HEK293 (cell line): ENCODE measurements at regions not wholly inside any gene's neighbourhood (a gene's known extent, or its start where the extent isn't known, plus 50 kb on each side); places are given as distances from the start of the nearest gene placed in this dataset.

Source experiments
- CTCF ChIA-PET: fragments of 350-600 bp; formaldehyde crosslinking; extraction: SDS; loops from one replicate; lab custom pipeline; 2021; ENCODE audit warnings: antibody characterized with exemption; lab: Yijun Ruan, JAX
- POLR2A ChIA-PET: fragments of 300-600 bp; formaldehyde crosslinking; extraction: SDS; loops from one replicate; lab custom pipeline; 2020; ENCODE audit warnings: antibody characterized with exemption, inconsistent platforms; lab: Yijun Ruan, JAX
- H3K27ac ChIP-seq: fragments of 200-500 bp; sonication (Bioruptor generic); 2 replicates; pipeline ENCODE4 v1.5.1; 2014; ENCODE audit warnings: low read depth, low read length, control low read depth, inconsistent platforms; ENCODE audit errors: extremely low read depth
- H3K36me3 ChIP-seq, 2 experiments: fragments of 200-500 bp in 1 of 2; sonication (Bioruptor generic) in 1 of 2; 1 replicate in 1 of 2; 2 replicates in 1 of 2; pipeline ENCODE4 v1.5.1; 2014 to 2017; ENCODE audit warnings: inconsistent platforms in 2 of 2, low read length in 2 of 2; ENCODE audit not compliant: control insufficient read depth in 2 of 2, insufficient read depth in 1 of 2
- H3K4me1 ChIP-seq: fragments of 200-500 bp; sonication (Bioruptor generic); 2 replicates; pipeline ENCODE4 v1.5.1; 2014; ENCODE audit warnings: mild to moderate bottlenecking, low read length, inconsistent platforms; ENCODE audit not compliant: control insufficient read depth, insufficient read depth
- H3K4me3 ChIP-seq: 2 replicates; pipeline ENCODE4 v1.5.1; 2011; ENCODE audit warnings: low read depth, mild to moderate bottlenecking, control low read depth, low read length, moderate library complexity
- H3K9me3 ChIP-seq: fragments of 200-500 bp; sonication (Bioruptor generic); 2 replicates; pipeline ENCODE4 v1.5.1; 2014; ENCODE audit warnings: low read depth, low read length, inconsistent platforms; ENCODE audit not compliant: control insufficient read depth, insufficient read depth
- ELK4 ChIP-seq: IDR thresholded peaks from 2 replicates; pipeline ENCODE4 v1.6.1; 2011; ENCODE audit warnings: mild to moderate bottlenecking, low read depth, low read length, borderline replicate concordance
- GLI4 ChIP-seq: fragments of 450-650 bp; formaldehyde crosslinking; IDR thresholded peaks from 2 replicates; pipeline ENCODE4 v1.5.1; 2016; ENCODE audit warnings: missing biosample characterization, missing genetic modification characterization
- GLIS2 ChIP-seq: fragments of 450-650 bp; formaldehyde crosslinking; IDR thresholded peaks from 2 replicates; pipeline ENCODE4 v1.5.1; 2016; ENCODE audit warnings: missing biosample characterization, missing genetic modification characterization
- KLF7 ChIP-seq: fragments of 450-650 bp; formaldehyde crosslinking; IDR thresholded peaks from 2 replicates; pipeline ENCODE4 v1.5.1; 2016; ENCODE audit warnings: missing biosample characterization, missing genetic modification characterization, borderline replicate concordance
- MEIS1 ChIP-seq: sonication (generic); formaldehyde crosslinking; IDR thresholded peaks from 2 replicates; pipeline ENCODE4 v1.8.1; 2022; ENCODE audit warnings: missing genetic modification reagents, mild to moderate bottlenecking, borderline replicate concordance
- SCRT1 ChIP-seq: fragments of 450-650 bp; formaldehyde crosslinking; IDR thresholded peaks from 2 replicates; pipeline ENCODE4 v1.5.1; 2016; ENCODE audit warnings: missing biosample characterization, missing genetic modification characterization, borderline replicate concordance
- TRIM28 ChIP-seq: IDR thresholded peaks from 2 replicates; pipeline ENCODE4 v1.6.1; 2011; ENCODE audit warnings: low read length, control low read depth, borderline replicate concordance
- ZFP3 ChIP-seq: fragments of 450-650 bp; formaldehyde crosslinking; IDR thresholded peaks from 2 replicates; pipeline ENCODE4 v1.5.1; 2016; ENCODE audit warnings: low read depth, missing biosample characterization, missing genetic modification characterization
- ZNF132 ChIP-seq: fragments of 450-650 bp; formaldehyde crosslinking; IDR thresholded peaks from 2 replicates; pipeline ENCODE4 v1.5.1; 2017; ENCODE audit warnings: missing biosample characterization, missing genetic modification characterization, borderline replicate concordance
- ZNF324 ChIP-seq: fragments of 450-650 bp; formaldehyde crosslinking; IDR thresholded peaks from 2 replicates; pipeline ENCODE4 v1.5.1; 2016; ENCODE audit warnings: missing biosample characterization, missing genetic modification characterization
- ZNF350 ChIP-seq: fragments of 450-650 bp; formaldehyde crosslinking; IDR thresholded peaks from 2 replicates; pipeline ENCODE4 v1.5.0; 2017; ENCODE audit warnings: missing biosample characterization, mild to moderate bottlenecking, missing genetic modification characterization
- ZNF391 ChIP-seq: fragments of 450-650 bp; formaldehyde crosslinking; IDR thresholded peaks from 2 replicates; pipeline ENCODE4 v1.5.1; 2016; ENCODE audit warnings: low read depth, missing biosample characterization, missing genetic modification characterization, borderline replicate concordance
- ZNF394 ChIP-seq: fragments of 450-650 bp; formaldehyde crosslinking; IDR thresholded peaks from 2 replicates; pipeline ENCODE4 v1.5.1; 2016; ENCODE audit warnings: missing biosample characterization, missing genetic modification characterization, mild to moderate bottlenecking, moderate library complexity, borderline replicate concordance
- ZNF404 ChIP-seq: fragments of 450-650 bp; formaldehyde crosslinking; IDR thresholded peaks from 2 replicates; pipeline ENCODE4 v1.5.1; 2017; ENCODE audit warnings: missing biosample characterization, missing genetic modification characterization
- ZNF416 ChIP-seq: fragments of 450-650 bp; formaldehyde crosslinking; IDR thresholded peaks from 2 replicates; pipeline ENCODE4 v1.5.1; 2016; ENCODE audit warnings: missing biosample characterization, missing genetic modification characterization
- ZNF423 ChIP-seq: fragments of 450-650 bp; formaldehyde crosslinking; IDR thresholded peaks from 2 replicates; pipeline ENCODE4 v1.5.1; 2016; ENCODE audit warnings: missing biosample characterization, missing genetic modification characterization
- ZNF488 ChIP-seq: fragments of 450-650 bp; formaldehyde crosslinking; IDR thresholded peaks from 2 replicates; pipeline ENCODE4 v1.5.1; 2016; ENCODE audit warnings: missing biosample characterization, missing genetic modification characterization
- ZNF529 ChIP-seq: fragments of 450-650 bp; formaldehyde crosslinking; IDR thresholded peaks from 2 replicates; pipeline ENCODE4 v1.5.1; 2017; ENCODE audit warnings: missing genetic modification characterization, missing biosample characterization; ENCODE audit not compliant: insufficient replicate concordance
- ZNF530 ChIP-seq: fragments of 450-650 bp; formaldehyde crosslinking; IDR thresholded peaks from 2 replicates; pipeline ENCODE4 v1.5.1; 2016; ENCODE audit warnings: low read depth, missing biosample characterization, missing genetic modification characterization
- ZNF549 ChIP-seq: fragments of 450-650 bp; IDR thresholded peaks from 2 replicates; pipeline ENCODE4 v1.5.1; 2018; ENCODE audit warnings: missing biosample characterization, missing genetic modification characterization, mild to moderate bottlenecking, inconsistent platforms, moderate library complexity
- ZNF571 ChIP-seq: fragments of 450-650 bp; formaldehyde crosslinking; IDR thresholded peaks from 2 replicates; pipeline ENCODE4 v1.5.0; 2017; ENCODE audit warnings: missing biosample characterization, missing genetic modification characterization
- ZNF791 ChIP-seq: fragments of 450-650 bp; formaldehyde crosslinking; IDR thresholded peaks from 2 replicates; pipeline ENCODE4 v1.5.1; 2016; ENCODE audit warnings: missing biosample characterization, missing genetic modification characterization
- ZNF792 ChIP-seq: fragments of 450-650 bp; formaldehyde crosslinking; IDR thresholded peaks from 2 replicates; pipeline ENCODE4 v1.5.1; 2016; ENCODE audit warnings: missing biosample characterization, missing genetic modification characterization
- ZSCAN16 ChIP-seq: fragments of 450-650 bp; formaldehyde crosslinking; IDR thresholded peaks from 2 replicates; pipeline ENCODE4 v1.5.1; 2016; ENCODE audit warnings: missing biosample characterization, missing genetic modification characterization
- ZSCAN30 ChIP-seq: fragments of 450-650 bp; IDR thresholded peaks from 2 replicates; pipeline ENCODE4 v1.5.1; 2018; ENCODE audit warnings: missing biosample characterization, mild to moderate bottlenecking, missing genetic modification characterization, moderate library complexity
- TF ChIP-seq, protein P1 (sequence below): fragments of 450-650 bp; formaldehyde crosslinking; IDR thresholded peaks from 2 replicates; pipeline ENCODE4 v1.5.1; 2016; ENCODE audit warnings: missing biosample characterization, missing genetic modification characterization
- TF ChIP-seq, protein P2 (sequence below): fragments of 450-650 bp; formaldehyde crosslinking; IDR thresholded peaks from 2 replicates; pipeline ENCODE4 v1.5.1; 2016; ENCODE audit warnings: missing biosample characterization, missing genetic modification characterization

- no peaks in the 10 kb centered on the region for H3K36me3 ChIP-seq
- no peaks in the 10 kb centered on the region for H3K4me1 ChIP-seq
- CTCF ChIA-PET = no interaction called here
- H3K4me3 ChIP-seq = no peak overlapping the region
- no peak for TF ChIP-seq ZSCAN16
- TF ChIP-seq ELK4 = no peak
- TF ChIP-seq ZNF529 (tag by site-specific recombination) = no peak
- TF ChIP-seq, protein P1, sequence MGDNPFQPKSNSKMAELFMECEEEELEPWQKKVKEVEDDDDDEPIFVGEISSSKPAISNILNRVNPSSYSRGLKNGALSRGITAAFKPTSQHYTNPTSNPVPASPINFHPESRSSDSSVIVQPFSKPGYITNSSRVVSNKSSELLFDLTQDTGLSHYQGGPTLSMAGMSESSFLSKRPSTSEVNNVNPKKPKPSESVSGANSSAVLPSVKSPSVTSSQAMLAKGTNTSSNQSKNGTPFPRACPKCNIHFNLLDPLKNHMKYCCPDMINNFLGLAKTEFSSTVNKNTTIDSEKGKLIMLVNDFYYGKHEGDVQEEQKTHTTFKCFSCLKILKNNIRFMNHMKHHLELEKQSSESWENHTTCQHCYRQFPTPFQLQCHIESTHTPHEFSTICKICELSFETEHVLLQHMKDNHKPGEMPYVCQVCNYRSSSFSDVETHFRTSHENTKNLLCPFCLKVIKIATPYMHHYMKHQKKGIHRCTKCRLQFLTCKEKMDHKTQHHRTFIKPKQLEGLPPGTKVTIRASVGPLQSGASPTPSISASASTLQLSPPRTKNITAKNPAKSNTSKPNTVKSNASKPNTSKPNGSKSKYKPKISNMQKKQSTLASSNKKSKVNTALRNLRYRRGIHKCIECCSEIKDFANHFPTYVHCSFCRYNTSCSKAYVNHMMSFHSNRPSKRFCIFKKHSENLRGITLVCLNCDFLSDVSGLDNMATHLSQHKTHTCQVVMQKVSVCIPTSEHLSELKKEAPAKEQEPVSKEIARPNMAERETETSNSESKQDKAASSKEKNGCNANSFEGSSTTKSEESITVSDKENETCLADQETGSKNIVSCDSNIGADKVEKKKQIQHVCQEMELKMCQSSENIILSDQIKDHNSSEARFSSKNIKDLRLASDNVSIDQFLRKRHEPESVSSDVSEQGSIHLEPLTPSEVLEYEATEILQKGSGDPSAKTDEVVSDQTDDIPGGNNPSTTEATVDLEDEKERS = no peak
- TF ChIP-seq ZNF394 (tag by site-specific recombination) = no peak
- TF ChIP-seq GLIS2 = no peak
- TF ChIP-seq MEIS1 (CRISPR knock-in tag) = no peak
- TF ChIP-seq, all 188 proteins: peak for 0
- POLR2A ChIA-PET = no interaction called here
- Histone ChIP-seq H3K27ac (no peak overlapping the region), H3K9me3 (no peaks in the 10 kb centered on the region)
These were observed 140.9 kb downstream of the NDFIP2 start for GRCh38 chr13:79621902-79622301.

DNA sequence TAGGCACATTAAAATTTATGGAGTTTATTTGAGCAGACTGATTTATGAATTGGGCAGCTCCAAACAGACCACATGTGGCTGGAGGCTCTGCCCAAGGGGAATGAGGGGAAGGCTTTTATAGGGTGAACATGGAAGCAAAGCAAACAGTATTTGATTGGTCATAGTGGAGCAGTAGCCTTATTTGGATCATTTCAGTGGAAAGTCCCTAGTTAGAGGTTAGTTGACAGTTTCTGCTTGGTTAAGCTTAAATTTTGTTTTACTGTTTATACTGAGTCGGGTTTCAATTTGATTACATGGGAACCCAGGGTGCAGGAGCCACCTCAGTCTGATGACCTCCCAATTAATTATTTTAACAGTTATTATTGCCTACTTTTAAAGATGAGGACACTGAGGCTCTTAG lies 140.5 kb downstream of the NDFIP2 start:
- ChIA-PET CTCF (no interaction called here), POLR2A (no interaction called here)
- TF ChIP-seq ZNF792 (tag by site-specific recombination) (no peak), ZNF488 (tag by site-specific recombination) (no peak), ZNF423 (tag by site-specific recombination) (no peak), ZNF391 (tag by site-specific recombination) (no peak), ZNF571 (tag by site-specific recombination) (no peak), GLI4 (no peak), ZNF549 (tag by site-specific recombination) (peak; percentile 85), TRIM28 (peak; percentile 17; the same call in 1 of the 2 replicates), ZSCAN30 (tag by site-specific recombination) (no peak)
- H3K4me3 ChIP-seq = no peak overlapping the region
- H3K9me3 ChIP-seq = no peaks in the 10 kb centered on the region
- no peaks in the 10 kb centered on the region for H3K4me1 ChIP-seq
- H3K27ac ChIP-seq = no peak overlapping the region
- H3K36me3 ChIP-seq = no peaks in the 10 kb centered on the region

GRCh38 chr13:79614250-79614918 lies 133.4 kb downstream of the NDFIP2 start:
- no peaks in the 10 kb centered on the region for H3K36me3 ChIP-seq
- H3K9me3 ChIP-seq = no peaks in the 10 kb centered on the region
- no peak overlapping the region for H3K27ac ChIP-seq
- no peak overlapping the region for H3K4me3 ChIP-seq
- POLR2A ChIA-PET = no interaction called here
- CTCF ChIA-PET = interaction anchor here (0.6 kb wide), 1 partner anchor 11 kb away, joined by 3 read pairs; no protein-coding TSS in a partner anchor
- no peaks in the 10 kb centered on the region for H3K4me1 ChIP-seq
- TF ChIP-seq ZNF391 (tag by site-specific recombination) (no peak), ZNF416 (no peak), KLF7 (tag by site-specific recombination) (no peak), ZNF791 (tag by site-specific recombination) (no peak), ZNF530 (tag by site-specific recombination) (no peak), ZNF423 (tag by site-specific recombination) (no peak), SCRT1 (tag by site-specific recombination) (no peak), ZNF324 (tag by site-specific recombination) (no peak), ZNF404 (tag by site-specific recombination) (no peak), ZFP3 (tag by site-specific recombination) (no peak), ZNF350 (tag by site-specific recombination) (no peak), ZNF132 (no peak)
- TF ChIP-seq, protein P2, sequence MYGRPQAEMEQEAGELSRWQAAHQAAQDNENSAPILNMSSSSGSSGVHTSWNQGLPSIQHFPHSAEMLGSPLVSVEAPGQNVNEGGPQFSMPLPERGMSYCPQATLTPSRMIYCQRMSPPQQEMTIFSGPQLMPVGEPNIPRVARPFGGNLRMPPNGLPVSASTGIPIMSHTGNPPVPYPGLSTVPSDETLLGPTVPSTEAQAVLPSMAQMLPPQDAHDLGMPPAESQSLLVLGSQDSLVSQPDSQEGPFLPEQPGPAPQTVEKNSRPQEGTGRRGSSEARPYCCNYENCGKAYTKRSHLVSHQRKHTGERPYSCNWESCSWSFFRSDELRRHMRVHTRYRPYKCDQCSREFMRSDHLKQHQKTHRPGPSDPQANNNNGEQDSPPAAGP (tag by site-specific recombination) = no peak
